ENCODE measurements at regions not wholly inside any gene's neighbourhood (a gene's known extent, or its start where the extent isn't known, plus 50 kb on each side); places are given as distances from the start of the nearest gene placed in this dataset.

GRCh38 chr3:56890448-56891091, 88.8 kb upstream of the ARHGEF3 start:
- no peak for TF ChIP-seq CTCF (IDR thresholded peaks at IDR 0.05; ENCODE audit: insufficient read depth, low read depth, low read length)
- DNase-seq (ENCODE audit: low read depth), result no peak
- Histone ChIP-seq H3K36me3 (ENCODE audit: control insufficient read depth, insufficient read depth, low read length) (no peaks in the 10 kb centered on the region), H3K27me3 (ENCODE audit: control insufficient read depth, insufficient read depth, low read length) (peaks cover 2% of the 10 kb centered on the region; the same call in 1 of the 2 replicates), H3K4me3 (ENCODE audit: low read depth, low read length) (no peak overlapping the region)
- ChIA-PET POLR2A (no interaction called here), CTCF (no interaction called here)

GRCh38 chr3:56889131-56889530, 87.4 kb upstream of the ARHGEF3 start:
- no peak for TF ChIP-seq CTCF (IDR thresholded peaks at IDR 0.05; ENCODE audit: insufficient read depth, low read depth, low read length)
- no peaks in the 10 kb centered on the region for H3K36me3 ChIP-seq (ENCODE audit: control insufficient read depth, insufficient read depth, low read length)
- peaks cover 2% of the 10 kb centered on the region; the same call in 1 of the 2 replicates for H3K27me3 ChIP-seq (ENCODE audit: control insufficient read depth, insufficient read depth, low read length)
- CTCF ChIA-PET, result no interaction called here
- DNase-seq (ENCODE audit: low read depth), result no peak
- POLR2A ChIA-PET, result no interaction called here
- H3K4me3 ChIP-seq (ENCODE audit: low read depth, low read length), result no peak overlapping the region

GRCh38 chr3:56887402-56888025, 85.8 kb upstream of the ARHGEF3 start:
- Histone ChIP-seq H3K4me3 (ENCODE audit: low read depth, low read length) (no peak overlapping the region), H3K27me3 (ENCODE audit: control insufficient read depth, insufficient read depth, low read length) (peaks cover 2% of the 10 kb centered on the region; the same call in 1 of the 2 replicates), H3K36me3 (ENCODE audit: control insufficient read depth, insufficient read depth, low read length) (no peaks in the 10 kb centered on the region)
- TF ChIP-seq CTCF (IDR thresholded peaks at IDR 0.05; ENCODE audit: insufficient read depth, low read depth, low read length), result no peak
- CTCF ChIA-PET, result interaction anchor here (1.6 kb wide), 1 partner anchor 17 kb away, joined by 3 read pairs; no protein-coding TSS in a partner anchor
- POLR2A ChIA-PET, result interaction anchor here (0.6 kb wide), 1 partner anchor 84 kb away, joined by 7 read pairs; no protein-coding TSS in a partner anchor
- DNase-seq (ENCODE audit: low read depth), result no peak

GRCh38 chr3:56886314-56886713, 84.6 kb upstream of the ARHGEF3 start:
- no peaks in the 10 kb centered on the region for H3K36me3 ChIP-seq (ENCODE audit: control insufficient read depth, insufficient read depth, low read length)
- CTCF ChIA-PET, result interaction anchor here (1.6 kb wide), 1 partner anchor 16 kb away, joined by 3 read pairs; no protein-coding TSS in a partner anchor
- POLR2A ChIA-PET, result interaction anchor here (0.7 kb wide), 1 partner anchor 311 kb away, joined by 4 read pairs; no protein-coding TSS in a partner anchor
- peaks cover 2% of the 10 kb centered on the region; the same call in 1 of the 2 replicates for H3K27me3 ChIP-seq (ENCODE audit: control insufficient read depth, insufficient read depth, low read length)
- TF ChIP-seq CTCF (IDR thresholded peaks at IDR 0.05; ENCODE audit: insufficient read depth, low read depth, low read length), result no peak
- H3K4me3 ChIP-seq (ENCODE audit: low read depth, low read length), result no peak overlapping the region
- DNase-seq (ENCODE audit: low read depth), result no peak

- Histone ChIP-seq H3K27me3 (ENCODE audit: control insufficient read depth, insufficient read depth, low read length) (no peaks in the 10 kb centered on the region; the same call in 1 of the 2 replicates), H3K36me3 (ENCODE audit: control insufficient read depth, insufficient read depth, low read length) (no peaks in the 10 kb centered on the region), H3K4me3 (ENCODE audit: low read depth, low read length) (no peak overlapping the region)
- TF ChIP-seq CTCF (IDR thresholded peaks at IDR 0.05; ENCODE audit: insufficient read depth, low read depth, low read length), result no peak
- no peak for DNase-seq (ENCODE audit: low read depth)
- ChIA-PET POLR2A (interaction anchor here (0.7 kb wide), 1 partner anchor 311 kb away, joined by 4 read pairs; no protein-coding TSS in a partner anchor), CTCF (interaction anchor here (1.6 kb wide), 1 partner anchor 15 kb away, joined by 3 read pairs; no protein-coding TSS in a partner anchor)
Observed at GRCh38 chr3:56885879-56886278, 84.1 kb upstream of the ARHGEF3 start.
